ENCODE measurements at regions not wholly inside any gene's neighbourhood (a gene's known extent, or its start where the extent isn't known, plus 50 kb on each side); places are given as distances from the start of the nearest gene placed in this dataset.
"Not testable (repeated sequence)": the region's sequence is repeated elsewhere in the genome, so short reads cannot be mapped to it uniquely, and the experiment has no call there.

DNA sequence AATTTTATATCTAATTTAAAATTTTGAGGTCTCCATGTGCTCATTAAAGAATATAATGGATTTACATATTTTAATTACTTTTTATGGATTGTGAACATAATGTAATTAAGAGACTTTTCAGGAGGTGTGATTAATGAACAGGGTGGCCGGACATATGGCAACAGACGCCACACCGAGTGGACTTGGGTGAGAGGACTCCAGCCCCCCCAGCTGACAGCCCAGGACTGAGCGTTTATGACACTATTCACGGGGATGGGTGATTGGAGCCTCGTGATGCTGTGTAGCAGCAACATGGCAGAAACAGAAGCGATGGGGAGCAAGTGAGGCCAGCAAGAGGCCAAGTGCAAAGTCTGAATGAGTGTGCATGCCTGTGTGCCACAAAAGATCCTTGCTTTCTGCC is 1176.9 kb downstream of the TYW1 start:
- no peak for DNase-seq (ENCODE audit: low spot score)

DNA sequence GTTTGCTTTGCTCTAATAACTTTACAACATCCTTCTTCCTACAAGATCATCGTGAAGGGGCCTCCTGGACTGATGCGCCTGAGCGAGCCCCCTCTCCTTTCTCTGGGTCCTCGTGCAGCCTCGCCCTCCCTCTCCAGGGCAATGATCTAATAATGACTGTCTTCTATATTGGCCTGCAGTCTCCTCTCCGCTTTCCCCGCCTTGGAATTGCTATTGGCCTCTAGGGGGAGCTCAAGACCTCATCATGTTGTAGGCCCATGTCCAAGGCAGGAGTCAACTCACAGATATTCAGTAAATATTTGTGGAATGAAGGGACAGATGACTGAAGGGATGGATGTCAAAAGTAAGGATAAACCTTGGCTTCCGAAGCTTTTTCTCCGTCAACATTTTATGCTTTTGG is 1180.3 kb downstream of the TYW1 start:
- peak; percentile 84 for DNase-seq (ENCODE audit: low spot score)

DNA sequence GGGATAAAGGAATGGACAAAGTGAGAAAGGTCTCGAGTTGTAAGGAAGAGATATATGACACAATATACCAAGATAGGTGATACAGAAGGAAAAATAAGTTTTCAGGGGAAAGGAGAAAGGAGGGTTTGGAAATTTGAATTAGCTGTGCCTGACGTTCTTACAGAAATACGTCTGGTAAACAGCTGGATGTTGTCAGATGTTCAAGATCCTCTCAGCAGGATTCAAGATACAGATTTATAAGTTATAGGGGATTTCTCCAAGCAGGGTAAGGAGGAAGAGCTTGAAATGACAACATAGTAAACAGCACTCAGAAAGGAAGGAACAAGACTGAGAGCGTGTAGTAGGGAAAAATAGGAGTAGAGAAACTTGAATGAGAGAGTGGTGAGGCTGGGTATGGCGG is 1184.1 kb downstream of the TYW1 start:
- no peak for DNase-seq (ENCODE audit: low spot score)

DNA sequence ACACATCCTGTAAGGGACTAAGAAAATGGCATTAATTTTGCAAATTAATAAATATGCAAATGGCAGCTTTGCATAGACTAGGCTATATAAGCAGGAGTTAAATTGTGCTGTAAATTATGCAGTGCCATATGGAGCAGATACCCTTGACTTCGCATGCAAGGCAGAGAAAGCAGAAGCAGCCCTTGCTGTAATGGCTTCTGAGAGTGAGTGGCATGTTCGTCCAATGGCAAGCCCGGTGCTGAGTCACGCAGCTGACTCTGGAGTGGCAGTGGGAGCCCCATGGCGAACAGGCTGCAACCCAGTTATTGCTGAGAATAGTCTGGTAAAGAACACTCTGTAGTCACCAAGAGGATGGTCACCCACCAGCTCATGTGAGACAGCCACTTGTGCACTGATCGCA is 1186.5 kb downstream of the TYW1 start:
- DNase-seq (ENCODE audit: low spot score), result no peak

DNA sequence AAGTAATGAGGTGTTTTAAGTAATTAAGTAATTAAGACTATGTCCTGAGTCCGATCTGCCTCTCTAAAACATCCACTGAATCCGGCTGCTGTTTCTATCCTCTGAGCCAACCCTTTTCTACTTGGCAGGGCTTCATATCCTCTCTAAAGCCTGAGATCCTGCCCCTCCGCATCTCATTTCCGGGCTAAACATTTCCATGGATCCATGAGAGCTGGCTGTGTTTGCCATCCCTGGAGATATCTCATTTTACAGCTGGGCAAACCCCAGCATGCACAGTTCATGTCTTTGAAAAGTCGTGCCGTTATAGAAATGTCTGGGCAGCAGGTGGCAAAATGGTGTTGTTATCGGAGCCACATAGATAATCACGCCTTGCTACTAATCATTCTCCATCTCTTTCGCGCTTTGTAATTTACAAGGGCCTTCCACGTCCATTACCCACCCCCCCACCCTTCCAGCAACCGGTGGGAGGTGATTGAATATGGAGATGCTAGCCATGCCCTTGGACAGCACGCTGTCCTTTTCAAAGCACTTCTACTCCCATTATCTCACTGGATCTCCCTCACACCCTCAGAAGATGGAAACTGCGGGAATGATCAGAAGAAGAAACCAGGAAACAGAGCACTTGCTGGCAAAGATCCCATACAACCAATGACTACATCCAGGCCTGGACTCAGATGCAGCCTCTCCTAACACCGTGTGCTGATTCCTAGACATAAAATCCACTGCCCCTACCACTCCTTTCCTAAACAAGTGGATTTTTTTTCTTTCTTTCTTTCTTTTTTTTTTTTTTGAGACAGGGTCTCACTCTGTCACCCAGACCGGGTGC is 1189.2 kb downstream of the TYW1 start:
- no peak for DNase-seq (ENCODE audit: low spot score)

DNA sequence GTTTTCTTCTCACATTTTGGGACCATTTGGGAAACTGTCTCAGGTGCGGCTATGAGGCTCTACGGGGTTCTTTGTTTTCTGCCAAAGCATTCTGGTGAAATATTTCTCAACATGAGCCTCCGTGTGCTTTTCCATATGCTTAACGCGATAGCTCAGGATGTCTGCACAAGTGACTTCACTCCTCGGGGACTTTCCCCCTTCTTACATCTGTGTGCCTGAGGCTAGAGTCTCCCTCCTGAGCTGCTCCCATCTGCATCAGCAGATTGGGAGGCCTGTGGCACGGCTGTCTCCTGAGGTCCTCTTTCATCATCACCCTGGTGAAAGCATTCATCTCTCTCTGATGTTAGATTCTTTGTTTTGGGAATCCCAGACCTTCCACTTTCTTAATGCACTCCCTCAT is 1190.9 kb downstream of the TYW1 start:
- DNase-seq (ENCODE audit: low spot score), result no peak

DNA sequence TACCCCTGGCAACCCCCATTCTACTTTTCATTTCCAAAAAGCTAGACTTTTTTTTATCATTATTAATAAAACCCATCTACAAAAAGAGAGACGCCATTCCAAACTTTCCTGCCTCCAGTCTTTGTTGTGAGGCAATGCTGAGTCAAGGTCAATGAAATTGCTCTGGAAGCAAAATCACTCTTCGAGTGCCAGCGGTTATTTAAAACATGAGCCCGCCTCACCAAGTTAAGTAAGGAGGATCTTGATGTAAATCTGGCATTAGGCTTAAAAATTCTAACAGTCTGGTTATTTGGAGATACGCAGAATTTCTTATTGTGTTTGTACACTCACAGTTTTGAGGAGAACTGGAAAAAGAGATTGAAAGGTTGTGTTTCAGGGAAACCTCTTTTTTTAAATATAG is 1196.3 kb downstream of the TYW1 start:
- no peak for DNase-seq (ENCODE audit: low spot score)

DNA sequence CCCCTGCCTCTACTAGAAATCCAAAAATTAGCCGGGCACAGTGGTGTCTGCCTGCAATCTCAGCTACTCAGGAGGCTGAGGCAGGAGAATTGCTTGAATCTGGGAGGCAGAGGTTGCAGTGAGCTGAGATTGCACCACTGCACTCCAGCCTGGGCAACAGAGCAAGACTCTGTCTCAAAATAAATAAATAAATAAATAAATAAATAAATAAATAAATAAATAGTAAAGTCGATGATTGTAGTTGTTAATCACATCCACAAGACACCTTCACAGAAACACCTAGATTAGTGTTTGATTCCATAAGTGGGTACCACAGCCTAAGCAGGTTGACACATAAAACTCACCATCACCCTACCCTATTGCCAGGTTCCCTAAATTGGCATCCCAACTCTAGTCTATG is 1199.0 kb downstream of the TYW1 start:
- DNase-seq (ENCODE audit: low spot score), result not testable (repeated sequence)

DNA sequence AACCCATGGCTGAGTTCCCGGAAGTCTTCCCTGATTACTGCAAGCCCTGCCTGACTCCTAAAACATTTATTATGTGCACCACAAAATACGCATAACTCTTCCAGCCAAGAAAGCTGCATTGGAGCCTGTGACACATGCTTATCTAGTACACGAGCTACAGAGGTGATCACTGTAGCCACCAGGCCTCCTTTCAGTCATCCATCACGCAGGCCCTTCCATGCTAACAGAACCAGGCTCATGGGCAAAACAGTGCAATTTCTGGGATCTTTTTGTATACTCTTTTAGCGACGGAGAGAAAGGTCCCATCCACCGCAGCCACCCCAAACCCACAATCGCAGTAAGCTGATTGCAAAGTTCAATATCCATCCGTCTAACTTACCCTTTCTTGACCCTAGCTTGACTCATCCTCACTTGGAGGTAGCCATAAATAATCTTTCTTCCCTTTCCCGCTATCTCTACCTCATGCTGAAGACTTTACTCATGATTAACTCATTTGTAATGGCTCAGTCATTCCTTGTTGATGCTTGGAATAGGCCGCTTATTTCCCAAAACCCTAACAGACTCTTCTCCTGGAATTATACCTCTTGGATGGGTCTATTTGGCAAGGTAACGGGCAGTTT is 1203.5 kb downstream of the TYW1 start:
- peak; percentile 32 for DNase-seq (ENCODE audit: low spot score)

DNA sequence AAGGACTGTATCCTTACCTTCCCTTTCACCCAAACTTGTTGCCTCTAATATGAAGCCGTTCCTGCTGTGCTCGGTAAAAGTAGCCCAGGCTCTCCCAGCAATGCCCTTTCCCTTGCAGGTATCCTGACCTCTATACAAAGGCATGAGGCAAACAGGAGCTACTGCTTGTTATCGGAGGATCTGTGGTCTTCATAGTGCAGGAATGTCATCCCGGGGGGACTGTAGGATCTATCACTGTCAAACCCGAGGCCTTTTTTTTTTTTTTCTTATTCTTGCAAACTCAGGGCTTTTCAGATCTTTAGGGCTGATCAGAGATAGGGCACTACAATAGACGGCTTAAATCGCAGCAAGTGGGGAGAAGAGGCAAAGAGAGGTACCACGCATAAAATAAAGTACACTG is 1206.6 kb downstream of the TYW1 start:
- DNase-seq (ENCODE audit: low spot score), result no peak

DNA sequence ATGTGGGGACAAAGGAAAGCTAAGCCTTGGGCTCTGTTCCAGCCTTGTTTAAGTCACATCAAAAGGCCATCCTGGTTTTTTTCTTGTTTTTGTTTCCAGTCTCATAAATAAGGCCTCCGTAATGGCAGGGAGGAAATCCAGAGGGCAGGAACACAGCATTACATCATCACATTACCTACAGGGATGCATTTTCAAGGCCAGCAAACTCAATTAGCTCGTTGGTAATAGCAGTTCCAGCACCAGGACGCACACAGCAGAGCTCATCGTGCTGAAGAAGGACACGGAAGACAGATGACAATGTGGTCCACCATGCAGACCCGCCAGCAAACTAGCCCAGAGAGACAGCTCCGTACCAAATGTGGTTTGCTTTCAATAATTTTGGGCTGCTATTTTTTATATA is 1209.2 kb downstream of the TYW1 start:
- DNase-seq (ENCODE audit: low spot score), result no peak

DNA sequence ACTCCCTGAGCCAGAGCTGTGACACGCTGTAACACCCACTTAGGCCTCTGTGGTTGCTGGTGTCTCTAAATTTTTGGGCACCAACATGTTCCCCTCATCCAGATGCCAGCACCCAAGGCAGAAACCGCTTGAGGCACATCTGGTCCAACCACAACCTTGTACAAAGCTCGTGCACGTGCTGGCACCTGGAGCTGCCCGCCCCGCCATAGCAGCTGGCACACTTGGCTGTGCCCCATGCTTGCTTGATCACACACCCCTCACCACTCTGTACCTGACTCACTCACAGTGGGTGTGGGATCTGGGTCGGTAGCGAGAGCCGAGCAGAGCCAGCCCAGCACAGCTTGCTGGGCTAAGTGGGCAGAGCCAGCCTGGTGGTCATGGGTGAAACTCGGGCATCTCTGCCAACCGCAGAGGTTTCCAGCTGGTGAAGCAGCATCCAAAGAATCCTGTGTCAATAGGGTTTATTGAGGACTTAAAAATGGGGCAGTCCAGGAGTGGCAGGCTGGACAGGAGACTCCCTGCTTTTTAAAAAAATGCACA is 1210.4 kb downstream of the TYW1 start:
- no peak for DNase-seq (ENCODE audit: low spot score)

DNA sequence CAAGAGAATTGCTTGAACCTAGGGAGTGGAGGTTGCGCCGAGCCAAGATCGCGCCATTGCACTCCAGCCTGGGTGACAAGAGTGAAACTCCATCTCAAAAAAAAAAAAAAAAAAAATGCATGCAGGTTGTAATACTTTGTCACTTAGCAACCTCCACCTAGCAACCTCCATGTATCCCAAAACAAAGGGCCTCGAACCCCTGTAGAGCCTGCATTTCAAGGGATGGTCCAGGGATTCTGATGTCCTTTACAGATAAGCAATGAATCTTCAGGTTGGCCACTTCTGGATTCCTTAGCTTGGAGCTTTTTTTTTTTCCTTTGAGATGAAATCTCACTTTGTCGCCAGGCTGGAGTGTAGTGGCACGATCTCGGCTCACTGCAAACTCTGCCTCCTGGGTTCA is 1211.0 kb downstream of the TYW1 start:
- DNase-seq (ENCODE audit: low spot score), result no peak

DNA sequence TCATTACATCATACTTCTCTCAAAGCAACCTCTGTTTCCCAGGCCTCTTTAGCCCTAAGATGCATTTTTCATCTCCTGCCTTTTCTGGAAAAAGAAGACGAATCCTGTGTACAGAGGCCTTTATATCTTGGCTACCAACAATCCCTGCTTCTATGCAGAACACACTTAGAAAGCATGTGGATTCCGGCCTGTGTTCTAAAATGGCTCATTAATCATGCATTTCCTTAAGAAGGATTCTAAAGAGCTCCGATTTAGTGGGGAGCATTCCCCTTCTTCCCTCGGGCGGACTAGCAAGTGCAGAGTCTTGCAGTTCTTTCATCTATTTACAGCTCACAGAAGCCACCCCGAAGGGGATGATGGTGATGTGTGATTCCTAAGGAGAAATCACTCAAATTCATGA is 1212.9 kb downstream of the TYW1 start:
- no peak for DNase-seq (ENCODE audit: low spot score)

DNA sequence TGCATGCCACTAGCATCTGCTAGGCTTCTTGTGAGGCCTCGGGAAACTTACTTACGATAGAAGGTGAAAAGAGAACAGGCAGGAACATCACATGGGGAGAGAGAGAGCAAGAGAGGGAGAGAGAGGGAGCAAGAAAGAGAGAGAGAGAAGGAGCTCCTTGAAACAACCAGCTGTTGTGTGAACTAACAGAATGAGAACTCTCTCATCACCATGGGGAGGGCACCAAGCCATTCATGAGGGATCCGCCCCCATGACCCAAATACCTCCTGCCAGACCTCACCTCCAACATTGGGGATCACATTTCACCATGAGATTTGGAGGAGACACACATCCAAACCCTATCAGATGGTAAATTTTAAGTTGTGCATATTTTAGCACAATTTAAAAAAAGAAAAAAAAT is 1217.2 kb downstream of the TYW1 start:
- DNase-seq (ENCODE audit: low spot score), result no peak

DNA sequence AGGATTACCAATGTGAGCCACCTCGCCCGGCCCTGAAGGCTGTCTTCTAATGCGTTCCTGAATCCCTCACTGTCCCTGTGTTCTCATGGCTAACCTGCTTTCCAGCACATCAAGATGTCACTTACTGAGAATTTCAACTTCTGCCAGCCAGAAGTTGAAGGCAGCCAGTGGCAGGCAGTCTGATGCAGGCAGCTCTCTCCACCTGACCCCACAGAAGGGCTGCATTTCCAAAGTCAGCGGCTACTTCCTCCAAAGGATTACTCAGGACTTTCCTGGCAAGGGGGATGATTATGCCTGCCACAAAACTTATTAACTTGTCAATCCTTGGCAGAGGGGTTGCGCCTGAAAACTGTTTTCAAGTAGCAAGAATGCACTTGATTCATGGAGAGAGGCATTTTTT is 1219.4 kb downstream of the TYW1 start:
- DNase-seq (ENCODE audit: low spot score), result peak; percentile 76

DNA sequence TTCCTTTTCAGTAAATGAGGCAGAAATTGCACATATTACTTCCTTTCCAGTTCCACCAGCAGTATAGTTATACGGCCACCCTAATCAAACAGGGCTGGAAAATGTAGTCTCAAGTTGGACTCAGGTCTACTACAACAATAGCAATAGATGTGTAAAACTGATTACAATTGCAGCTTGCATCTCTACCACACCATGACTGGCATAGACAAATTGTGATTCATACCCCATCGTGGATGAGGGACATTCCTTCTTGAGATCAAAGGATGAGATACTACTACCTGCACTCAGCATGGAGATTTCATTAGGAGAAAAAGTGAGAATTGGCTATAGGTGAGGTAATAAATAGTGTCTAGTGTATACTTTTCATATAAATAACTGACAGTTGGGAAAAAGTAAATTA is 1220.8 kb downstream of the TYW1 start:
- DNase-seq (ENCODE audit: low spot score), result peak; percentile 58

DNA sequence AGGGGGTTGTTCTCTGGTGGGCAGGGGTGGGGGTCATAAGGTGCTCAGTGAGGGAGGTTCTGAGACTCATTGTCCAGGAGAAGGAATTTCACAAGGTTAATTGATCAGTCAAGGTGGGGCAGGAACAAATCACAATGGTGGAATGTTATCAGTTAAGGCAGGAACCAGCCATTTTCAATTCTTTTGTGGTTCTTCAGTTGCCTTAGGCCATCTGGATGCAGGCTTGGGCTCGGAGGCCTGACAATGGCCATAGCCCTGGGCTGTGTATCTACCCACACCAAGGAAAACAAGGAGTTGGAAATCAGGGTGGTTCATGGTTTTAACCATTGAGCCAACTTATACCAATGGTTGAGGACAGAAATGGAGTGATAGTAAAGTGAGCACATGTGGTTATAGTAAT is 1221.8 kb downstream of the TYW1 start:
- no peak for DNase-seq (ENCODE audit: low spot score)

DNA sequence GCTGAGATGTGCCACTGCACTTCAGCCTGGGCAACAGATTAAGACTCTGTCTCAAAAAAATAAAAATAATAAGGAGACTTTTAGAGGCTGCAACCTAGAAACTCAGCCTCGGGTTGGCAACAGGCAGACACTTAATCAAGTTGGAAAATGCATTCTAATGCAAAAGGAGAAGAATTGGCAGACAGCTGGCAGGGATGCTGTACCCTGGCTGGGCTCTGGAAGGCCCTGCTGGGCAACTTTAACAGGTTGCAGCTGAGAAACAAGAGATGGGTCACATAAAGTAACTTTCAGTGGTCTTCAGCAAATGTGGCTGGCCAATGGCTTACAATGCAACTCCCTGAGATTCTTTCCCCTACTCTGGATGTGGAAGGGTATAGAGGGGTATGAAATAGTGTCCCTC is 1225.7 kb downstream of the TYW1 start:
- no peak for DNase-seq (ENCODE audit: low spot score)

DNA sequence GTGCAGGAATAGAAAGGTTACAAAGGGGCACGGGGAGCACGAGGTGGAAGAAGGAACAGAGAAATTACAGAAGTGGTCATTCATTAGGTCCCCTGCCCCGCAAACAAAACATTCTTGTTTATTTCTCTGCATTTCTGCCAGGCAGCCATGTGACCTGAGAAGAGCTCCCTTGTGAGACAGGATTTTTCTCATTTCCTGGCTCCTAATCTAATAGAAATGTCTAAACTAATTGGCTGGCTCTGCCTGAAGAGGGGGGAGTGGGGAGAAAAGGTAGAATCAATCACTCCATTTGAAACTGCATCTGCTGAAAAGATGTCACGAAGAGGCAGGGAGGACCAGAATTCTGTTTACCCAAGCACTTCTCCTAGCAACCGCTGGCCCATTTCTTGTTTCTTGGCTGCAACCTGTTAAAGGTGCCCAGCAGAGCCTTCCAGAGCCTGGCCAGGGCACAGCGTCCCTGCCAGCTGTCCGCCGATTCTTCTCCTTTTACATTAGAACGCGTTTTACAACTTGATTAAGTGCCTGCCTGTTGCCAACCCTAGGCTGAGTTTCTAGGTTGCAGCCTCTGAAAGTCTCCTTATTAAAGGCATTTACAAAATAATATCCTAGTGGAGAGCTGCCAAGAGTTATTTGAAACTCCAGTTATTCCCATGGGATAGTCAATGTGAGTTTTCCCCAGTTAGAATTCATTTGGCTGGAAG is 1227.6 kb downstream of the TYW1 start:
- no peak for DNase-seq (ENCODE audit: low spot score)

DNA sequence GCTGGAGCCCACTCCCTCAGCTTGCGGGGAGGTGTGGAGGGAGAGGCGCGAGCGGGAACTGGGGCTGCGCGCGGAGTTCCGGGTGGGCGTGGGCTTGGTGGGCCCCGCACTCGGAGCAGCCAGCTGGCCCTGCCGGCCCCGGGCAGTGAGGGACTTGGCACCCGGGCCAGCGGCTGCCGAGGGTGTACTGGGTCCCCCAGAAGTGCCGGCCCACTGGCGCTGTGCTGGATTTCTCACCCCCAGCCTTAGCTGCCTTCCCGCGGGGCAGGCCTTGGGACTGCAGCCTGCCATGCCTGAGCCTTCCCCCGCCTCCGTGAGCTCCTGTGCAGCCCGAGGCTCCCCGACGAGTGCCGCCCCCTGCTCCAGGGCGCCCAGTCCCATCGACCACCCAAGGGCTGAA is 1234.4 kb downstream of the TYW1 start:
- not testable (repeated sequence) for DNase-seq (ENCODE audit: low spot score)

DNA sequence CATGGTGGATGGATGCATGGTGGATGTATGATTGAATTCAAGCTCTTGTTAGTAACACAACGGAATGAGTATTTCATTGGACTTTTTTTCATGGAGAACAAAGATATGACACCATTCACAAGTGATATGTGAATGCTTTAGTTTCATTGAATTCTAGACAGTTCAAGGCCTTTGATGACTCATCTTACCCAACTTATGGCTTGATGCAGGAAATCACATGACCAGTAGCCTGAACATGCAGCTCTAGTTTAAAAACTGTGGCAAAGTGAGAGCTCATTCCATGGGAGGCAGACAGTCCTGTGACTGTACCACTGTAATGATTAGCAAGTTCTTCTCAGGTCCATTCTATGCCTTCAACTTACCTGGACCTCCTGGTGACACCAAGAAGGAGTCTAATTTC is 1239.3 kb downstream of the TYW1 start:
- peak; percentile 58 for DNase-seq (ENCODE audit: low spot score)

DNA sequence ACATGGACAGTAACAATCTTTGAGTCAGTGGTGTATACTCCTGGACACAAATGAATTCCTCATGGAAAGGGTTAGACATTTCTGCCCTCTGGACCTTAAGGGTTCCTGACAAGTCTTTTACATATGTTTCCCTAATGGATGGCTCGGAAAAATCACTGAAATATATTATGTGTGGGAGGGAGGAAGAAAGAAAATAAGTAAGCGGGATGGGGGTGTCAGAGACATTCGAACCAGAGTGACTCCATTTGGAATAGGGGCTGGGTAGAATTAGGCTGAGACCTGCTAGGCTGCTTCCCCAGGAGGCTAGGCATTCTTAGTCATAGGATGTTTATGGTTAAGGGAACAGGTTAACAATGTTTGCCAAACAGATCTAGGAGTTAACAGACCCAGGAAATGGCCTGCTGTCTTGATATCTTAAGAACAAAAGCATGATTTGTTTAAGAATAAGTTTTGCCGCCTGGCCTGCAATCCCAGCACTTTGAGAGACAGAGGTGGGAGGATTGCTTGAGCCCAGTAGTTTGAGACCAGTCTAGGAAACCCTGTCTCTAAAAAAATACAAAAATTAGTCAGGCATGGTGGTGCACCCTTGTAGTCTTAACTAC is 1241.7 kb downstream of the TYW1 start:
- DNase-seq (ENCODE audit: low spot score), result peak; percentile 39

All from kidney tubule cell (primary cell).